B cell (primary cell): ENCODE measurements at regions not wholly inside any gene's neighbourhood (a gene's known extent, or its start where the extent isn't known, plus 50 kb on each side); places are given as distances from the start of the nearest gene placed in this dataset.

Experiments
- ATAC-seq: fragments of 200-7000 bp; cut with Tn5 transposase; one replicate; pipeline ENCODE4 v1.10.0; 2021; ENCODE audit warnings: low read depth, mild to moderate bottlenecking, moderate number of reproducible peaks, moderate library complexity
- CTCF ChIA-PET: fragments of 350-600 bp; sonication (Branson Sonifier 250); formaldehyde crosslinking; loops from one replicate; lab custom pipeline; 2021; ENCODE audit warnings: antibody characterized with exemption, inconsistent platforms; lab: Charles Lee
- POLR2A ChIA-PET: fragments of 350-600 bp; sonication (Branson Sonifier 250); formaldehyde crosslinking; loops from one replicate; lab custom pipeline; 2021; ENCODE audit warnings: antibody characterized with exemption; lab: Charles Lee
- DNase-seq: peaks from one replicate; pipeline ENCODE4 v3.0.0; 2013
- H2AFZ ChIP-seq: 2 replicates; pipeline ENCODE4 v1.6.1; 2012; ENCODE audit warnings: mild to moderate bottlenecking, low read depth, low read length; ENCODE audit not compliant: insufficient read depth, poor library complexity, severe bottlenecking
- H3K27ac ChIP-seq, 2 donors: 1 replicate in 1 of 2; 2 replicates in 1 of 2; pipeline ENCODE4 v1.5.1; 2012 to 2013; ENCODE audit warnings: low read length in 2 of 2, mild to moderate bottlenecking in 2 of 2, moderate library complexity in 1 of 2
- H3K27me3 ChIP-seq, 4 experiments: fragments of 200-600 bp in 1 of 4; sonication (generic) in 1 of 4; replicated peaks in 1 of 4; 1 replicate in 2 of 4; 2 replicates in 2 of 4; pipeline versions ENCODE4 v1.6.1 to v1.7.0; 2013 to 2016; ENCODE audit warnings: low read length in 3 of 4, mild to moderate bottlenecking in 2 of 4, mixed read lengths in 1 of 4, moderate library complexity in 1 of 4; ENCODE audit not compliant: insufficient read depth in 4 of 4, control insufficient read depth in 3 of 4; ENCODE audit errors: control extremely low read depth in 1 of 4
- H3K36me3 ChIP-seq, 2 experiments: replicated peaks in 1 of 2; 1 replicate in 1 of 2; 2 replicates in 1 of 2; pipeline versions ENCODE4 v1.6.1 to v1.7.1; 2013; ENCODE audit warnings: low read length in 1 of 2; ENCODE audit not compliant: insufficient read depth in 2 of 2, control insufficient read depth in 1 of 2; ENCODE audit errors: control extremely low read depth in 1 of 2, extremely low read depth in 1 of 2
- H3K4me1 ChIP-seq, 2 donors: fragments of 200-600 bp in 1 of 2; sonication (generic) in 1 of 2; 1 replicate in 1 of 2; 2 replicates in 1 of 2; pipeline versions ENCODE4 v1.5.1 to v1.6.1; 2013 to 2017; ENCODE audit warnings: low read length in 2 of 2; ENCODE audit not compliant: control insufficient read depth in 2 of 2, insufficient read depth in 2 of 2
- H3K4me2 ChIP-seq: replicated peaks from 2 replicates; pipeline ENCODE3; 2012; ENCODE audit warnings: mild to moderate bottlenecking, low read depth, low read length; ENCODE audit not compliant: poor library complexity, severe bottlenecking
- H3K4me3 ChIP-seq, 5 experiments: fragments of 200-600 bp in 1 of 5; sonication (generic) in 1 of 5; 1 replicate in 3 of 5; 2 replicates in 2 of 5; pipeline versions ENCODE4 v1.5.1 to v1.7.0; 2011 to 2016; ENCODE audit warnings: low read length in 4 of 5, mild to moderate bottlenecking in 4 of 5, low read depth in 2 of 5, control low read depth in 1 of 5, moderate library complexity in 1 of 5; ENCODE audit not compliant: insufficient read depth in 1 of 5; ENCODE audit errors: control extremely low read depth in 1 of 5, extremely low read depth in 1 of 5
- H3K79me2 ChIP-seq: fragments of 200-600 bp; sonication (generic); one replicate; pipeline ENCODE4 v1.6.0; 2016; ENCODE audit warnings: low read length; ENCODE audit not compliant: control insufficient read depth, insufficient read depth
- H3K9ac ChIP-seq: fragments of 200-600 bp; sonication (generic); 2 replicates; pipeline ENCODE4 v1.6.1; 2017; ENCODE audit warnings: mild to moderate bottlenecking, low read length, moderate library complexity
- H3K9me3 ChIP-seq, 3 donors: one replicate each; pipeline versions ENCODE4 v1.6.1 to v1.7.1; 2013; ENCODE audit warnings: low read length in 2 of 3; ENCODE audit not compliant: control insufficient read depth in 2 of 3, insufficient read depth in 1 of 3; ENCODE audit errors: control extremely low read depth in 1 of 3
- H4K20me1 ChIP-seq: 2 replicates; pipeline ENCODE4 v1.6.0; 2012; ENCODE audit warnings: mild to moderate bottlenecking, low read length; ENCODE audit not compliant: insufficient read depth, control insufficient read depth, poor library complexity, severe bottlenecking
- H3K27ac Mint-ChIP-seq: one replicate; pipeline ENCODE4 v1.8.0; 2021; ENCODE audit warnings: mixed read lengths
- H3K27me3 Mint-ChIP-seq: one replicate; pipeline ENCODE4 v1.8.0; 2021; ENCODE audit warnings: mixed read lengths
- H3K4me1 Mint-ChIP-seq: one replicate; pipeline ENCODE4 v1.8.0; 2021; ENCODE audit warnings: mixed read lengths
- H3K4me3 Mint-ChIP-seq: one replicate; pipeline ENCODE4 v1.8.0; 2021; ENCODE audit warnings: mixed read lengths
- H3K9me3 Mint-ChIP-seq: one replicate; pipeline ENCODE4 v1.8.0; 2022; ENCODE audit warnings: mixed read lengths; ENCODE audit not compliant: insufficient read depth
- CTCF ChIP-seq: fragments of 200-600 bp; IDR thresholded peaks from one replicate; pipeline ENCODE4 v1.8.0; 2022; ENCODE audit warnings: antibody characterized with exemption, mild to moderate bottlenecking
- EZH2 ChIP-seq: IDR thresholded peaks from 2 replicates; pipeline ENCODE4 v1.6.1; 2012; ENCODE audit warnings: borderline replicate concordance, low read depth, mild to moderate bottlenecking, moderate library complexity, low read length; ENCODE audit not compliant: insufficient read depth, poor library complexity, severe bottlenecking
- WGBS: methylation state at CpG from one replicate; pipeline ENCODE4 v1.1.5; 2013; ENCODE audit warnings: missing lambda C conversion rate; ENCODE audit not compliant: insufficient coverage; 5-methylcytosine and 5-hydroxymethylcytosine counted together
- intact Hi-C: fragments of 100-400 bp; cut with micrococcal nuclease; formaldehyde crosslinking; loops from one replicate; pipeline ENCODE4 v1.10.0; 2022

- Histone ChIP-seq H3K4me2 (no peak overlapping the region), H3K27ac (no peak overlapping the region), H3K27me3 (peaks cover 0 to 8% (median 1%) of the 10 kb centered on the region in 4 experiments), H3K79me2 (no peaks in the 10 kb centered on the region), H2AFZ (no peak overlapping the region), H3K4me3 (no peak overlapping the region), H3K4me1 (no peaks in the 10 kb centered on the region), H3K9me3 (no peaks in the 10 kb centered on the region), H3K36me3 (no peaks in the 10 kb centered on the region), H3K9ac (no peak overlapping the region), H4K20me1 (no peaks in the 10 kb centered on the region)
- H3K9me3 Mint-ChIP-seq, result no peaks in the 10 kb centered on the region
- H3K4me1 Mint-ChIP-seq, result no peaks in the 10 kb centered on the region
- intact Hi-C loops, result no loop called here
- 100% methylated on average over 2 of the region's 3 CpGs for WGBS
- TF ChIP-seq CTCF (no peak), EZH2 (no peak)
- DNase-seq (no peak), ATAC-seq (no peak)
- ChIA-PET CTCF (interaction anchor here (1.2 kb wide), 1 partner anchor 9 kb away, joined by 3 read pairs; no protein-coding TSS in a partner anchor), POLR2A (no interaction called here)
- H3K27ac Mint-ChIP-seq, result no peak overlapping the region
- no peak overlapping the region for H3K4me3 Mint-ChIP-seq
- peaks cover 35% of the 10 kb centered on the region for H3K27me3 Mint-ChIP-seq
These were observed 300.3 kb downstream of the MTX2 start for GRCh38 chr2:176569574-176569973.

GRCh38 chr2:176573612-176574483 is 304.6 kb downstream of the MTX2 start:
- Histone ChIP-seq H3K9ac (no peak overlapping the region), H3K4me1 (no peaks in the 10 kb centered on the region), H3K36me3 (no peaks in the 10 kb centered on the region), H3K27me3 (no peaks in the 10 kb centered on the region), H3K4me3 (no peak overlapping the region), H3K4me2 (no peak overlapping the region), H3K79me2 (no peaks in the 10 kb centered on the region), H4K20me1 (no peaks in the 10 kb centered on the region), H2AFZ (no peak overlapping the region), H3K27ac (no peak overlapping the region), H3K9me3 (no peaks in the 10 kb centered on the region)
- H3K9me3 Mint-ChIP-seq, result peaks cover 3% of the 10 kb centered on the region
- no peak overlapping the region for H3K4me3 Mint-ChIP-seq
- WGBS, result no CpG with 5 or more reads among the region's 4 CpGs
- no peaks in the 10 kb centered on the region for H3K4me1 Mint-ChIP-seq
- ATAC-seq (no peak), DNase-seq (no peak)
- intact Hi-C loops, result no loop called here
- no peak overlapping the region for H3K27ac Mint-ChIP-seq
- TF ChIP-seq EZH2 (no peak), CTCF (no peak)
- POLR2A ChIA-PET, result no interaction called here
- CTCF ChIA-PET, result interaction anchor here (1.3 kb wide), 1 partner anchor 19 kb away, joined by 4 read pairs; no protein-coding TSS in a partner anchor
- peaks cover 27% of the 10 kb centered on the region for H3K27me3 Mint-ChIP-seq
